NB4 (cell line): ENCODE measurements at regions not wholly inside any gene's neighbourhood (a gene's known extent, or its start where the extent isn't known, plus 50 kb on each side); places are given as distances from the start of the nearest gene placed in this dataset.
A peak's percentile ranks its signal among the peaks of the same experiment; 100 is the strongest.

Experiments used
- DNase-seq: peaks from one replicate; pipeline ENCODE4 v3.0.0; 2010; ENCODE audit warnings: low read depth
- H3K4me3 ChIP-seq: one replicate; pipeline ENCODE4 v1.5.1; 2011; ENCODE audit warnings: mild to moderate bottlenecking, low read depth, low read length, moderate library complexity
- MAX ChIP-seq: IDR thresholded peaks from 2 replicates; pipeline ENCODE4 v1.6.1; 2011; ENCODE audit warnings: low read depth, low read length
- MYC ChIP-seq: IDR thresholded peaks from 2 replicates; pipeline ENCODE4 v1.6.1; 2011; ENCODE audit warnings: low read depth, low read length
- POLR2A ChIP-seq: IDR thresholded peaks from 2 replicates; pipeline ENCODE4 v1.6.1; 2011; ENCODE audit warnings: mild to moderate bottlenecking; ENCODE audit not compliant: insufficient read length; ENCODE audit errors: extremely low read depth
- TF ChIP-seq, protein P1 (sequence below): IDR thresholded peaks from one replicate; pipeline ENCODE4 v1.5.1; 2012; ENCODE audit warnings: low read depth, low read length

DNA sequence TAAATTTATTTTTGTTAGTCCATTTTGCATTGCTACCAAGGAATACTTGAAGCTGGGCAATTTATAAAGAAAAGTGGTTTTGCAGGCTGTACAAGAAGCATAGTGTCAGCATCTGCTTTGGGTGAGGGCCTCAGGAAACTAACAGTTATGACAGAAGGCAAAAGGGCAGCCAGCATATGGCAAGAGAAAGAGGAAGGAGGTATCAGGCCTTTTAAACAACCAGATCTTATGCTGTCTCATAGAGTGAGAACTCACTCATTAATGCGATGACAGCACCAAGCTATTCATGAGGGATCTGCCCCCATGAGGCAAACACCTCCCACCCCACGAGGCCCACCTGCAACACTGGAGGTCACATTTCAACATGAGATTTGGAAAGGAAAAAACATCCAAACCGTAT, 898.4 kb downstream of the KCNT2 start:
- H3K4me3 ChIP-seq = no peak overlapping the region
- TF ChIP-seq MYC (no peak), POLR2A (no peak), MAX (no peak)
- TF ChIP-seq, protein P1, sequence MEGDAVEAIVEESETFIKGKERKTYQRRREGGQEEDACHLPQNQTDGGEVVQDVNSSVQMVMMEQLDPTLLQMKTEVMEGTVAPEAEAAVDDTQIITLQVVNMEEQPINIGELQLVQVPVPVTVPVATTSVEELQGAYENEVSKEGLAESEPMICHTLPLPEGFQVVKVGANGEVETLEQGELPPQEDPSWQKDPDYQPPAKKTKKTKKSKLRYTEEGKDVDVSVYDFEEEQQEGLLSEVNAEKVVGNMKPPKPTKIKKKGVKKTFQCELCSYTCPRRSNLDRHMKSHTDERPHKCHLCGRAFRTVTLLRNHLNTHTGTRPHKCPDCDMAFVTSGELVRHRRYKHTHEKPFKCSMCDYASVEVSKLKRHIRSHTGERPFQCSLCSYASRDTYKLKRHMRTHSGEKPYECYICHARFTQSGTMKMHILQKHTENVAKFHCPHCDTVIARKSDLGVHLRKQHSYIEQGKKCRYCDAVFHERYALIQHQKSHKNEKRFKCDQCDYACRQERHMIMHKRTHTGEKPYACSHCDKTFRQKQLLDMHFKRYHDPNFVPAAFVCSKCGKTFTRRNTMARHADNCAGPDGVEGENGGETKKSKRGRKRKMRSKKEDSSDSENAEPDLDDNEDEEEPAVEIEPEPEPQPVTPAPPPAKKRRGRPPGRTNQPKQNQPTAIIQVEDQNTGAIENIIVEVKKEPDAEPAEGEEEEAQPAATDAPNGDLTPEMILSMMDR = no peak
- peak; percentile 4 for DNase-seq

GRCh38 chr1:195704028-195704427, 904.2 kb downstream of the KCNT2 start:
- H3K4me3 ChIP-seq = no peak overlapping the region
- no peak for DNase-seq
- TF ChIP-seq MYC (no peak), MAX (no peak), POLR2A (no peak)
- TF ChIP-seq, protein P1 = no peak

DNA sequence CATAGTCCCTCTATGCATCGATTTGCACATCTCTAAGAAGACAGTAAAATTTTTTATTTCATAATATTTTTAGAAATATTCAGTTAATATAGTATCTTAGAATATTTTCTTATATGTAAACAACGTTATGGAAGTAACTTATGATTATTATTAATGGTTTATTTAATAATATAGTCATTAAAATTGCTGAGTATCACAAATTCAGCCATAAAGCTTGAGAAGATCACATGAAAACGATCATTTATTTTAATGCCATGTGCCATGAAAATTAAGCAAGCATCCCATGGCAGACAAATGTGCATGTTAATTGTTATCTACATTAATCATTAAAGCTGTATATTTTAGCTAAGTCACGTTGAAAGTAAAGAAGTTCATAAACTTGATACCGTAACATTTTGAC, 907.1 kb downstream of the KCNT2 start:
- no peak for TF ChIP-seq POLR2A
- TF ChIP-seq MYC = no peak
- H3K4me3 ChIP-seq = no peak overlapping the region
- DNase-seq = no peak

GRCh38 chr1:195697130-195697529, 911.1 kb downstream of the KCNT2 start:
- DNase-seq = no peak
- no peak overlapping the region for H3K4me3 ChIP-seq
- no peak for TF ChIP-seq MAX
- TF ChIP-seq, protein P1 = no peak
- no peak for TF ChIP-seq MYC
- TF ChIP-seq POLR2A = no peak

GRCh38 chr1:195686764-195687163, 921.5 kb downstream of the KCNT2 start:
- TF ChIP-seq POLR2A (no peak), MYC (no peak), MAX (no peak)
- TF ChIP-seq, protein P1 = no peak
- no peak overlapping the region for H3K4me3 ChIP-seq
- DNase-seq = no peak

DNA sequence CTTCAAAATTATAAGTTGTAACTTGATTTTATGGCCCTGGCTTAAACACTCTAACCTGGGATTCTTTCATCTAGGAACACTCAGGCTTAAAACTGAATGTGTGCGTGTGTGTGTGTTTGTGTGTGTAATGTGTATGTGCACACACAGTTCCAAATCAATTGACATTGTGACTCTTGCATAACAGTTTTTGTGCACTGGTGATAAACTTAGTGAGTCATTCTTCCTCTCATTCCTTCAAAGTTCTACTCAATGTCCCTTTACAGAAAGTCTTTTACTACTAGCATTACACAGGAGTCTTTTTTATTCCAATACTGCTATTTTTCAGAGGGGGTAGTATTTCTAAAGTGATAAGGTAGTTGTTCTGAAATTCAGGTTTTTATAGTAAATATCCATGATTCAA, 943.6 kb downstream of the KCNT2 start:
- no peak for TF ChIP-seq POLR2A
- TF ChIP-seq MAX = no peak
- no peak for TF ChIP-seq MYC
- TF ChIP-seq, protein P1 = no peak
- H3K4me3 ChIP-seq = no peak overlapping the region
- peak; percentile 5 for DNase-seq
